GM13977 (cell line): ENCODE measurements at regions not wholly inside any gene's neighbourhood (a gene's known extent, or its start where the extent isn't known, plus 50 kb on each side); places are given as distances from the start of the nearest gene placed in this dataset.
"Not testable (repeated sequence)": the region's sequence is repeated elsewhere in the genome, so short reads cannot be mapped to it uniquely, and the experiment has no call there.

Experiments
- DNase-seq: peaks from one replicate; pipeline ENCODE4 v3.0.0; 2012; ENCODE audit warnings: low spot score
- CTCF ChIP-seq: IDR thresholded peaks from 2 replicates; pipeline ENCODE4 v1.5.1; 2012; ENCODE audit warnings: mild to moderate bottlenecking, control low read depth; ENCODE audit not compliant: insufficient read depth; ENCODE audit errors: extremely low read depth, missing control alignments
- in situ Hi-C: fragments of 300-500 bp; cut with MboI; formaldehyde crosslinking; loops from one replicate; pipeline ENCODE4 v1.12.0; 2022; ENCODE audit warnings: low sequenced_read_pairs, low pct_unique_long_range_greater_than_20kb, mixed read lengths, inconsistent platforms; ENCODE audit not compliant: unreplicated experiment

- DNase-seq, result no peak
- no peak for TF ChIP-seq CTCF
- in situ Hi-C loops, result no loop called here
Observed at GRCh38 chr5:24225051-24225450, 419.7 kb downstream of the CDH10 start.

GRCh38 chr5:24226479-24226878 lies 418.3 kb downstream of the CDH10 start:
- in situ Hi-C loops, result no loop called here
- no peak for DNase-seq
- TF ChIP-seq CTCF, result no peak

- in situ Hi-C loops, DNase-seq: not testable (repeated sequence)
Observed at GRCh38 chr5:24227881-24228280, 416.9 kb downstream of the CDH10 start.

GRCh38 chr5:24232041-24232440 lies 412.7 kb downstream of the CDH10 start:
- DNase-seq, result no peak
- in situ Hi-C loops, result no loop called here
- no peak for TF ChIP-seq CTCF

- in situ Hi-C loops, result no loop called here
- DNase-seq, result no peak
- TF ChIP-seq CTCF, result no peak
Observed at GRCh38 chr5:24232929-24233498, 411.8 kb downstream of the CDH10 start.

GRCh38 chr5:24235946-24236345 lies 408.8 kb downstream of the CDH10 start:
- TF ChIP-seq CTCF, result no peak
- in situ Hi-C loops, result no loop called here

GRCh38 chr5:24245821-24246220 lies 399.0 kb downstream of the CDH10 start:
- in situ Hi-C loops, result no loop called here
- DNase-seq, result no peak
- TF ChIP-seq CTCF, result no peak

More at GRCh38 chr5:24235946-24236345, 408.8 kb downstream of the CDH10 start:
- DNase-seq, result no peak
